Endothelial cell of umbilical vein (primary cell): ENCODE measurements at regions not wholly inside any gene's neighbourhood (a gene's known extent, or its start where the extent isn't known, plus 50 kb on each side); places are given as distances from the start of the nearest gene placed in this dataset.

Experiments used
- BruUV-seq: library from RNA; stranded (reverse); fragments of 400-500 nt; replicated peaks from 2 replicates; lab custom pipeline; 2021; lab: Mats Ljungman, UMichigan
- CTCF ChIA-PET: fragments of 300-600, 350-600 bp; sonication (Branson Sonifier 250); formaldehyde crosslinking; loops from one replicate; lab custom pipeline; 2021; ENCODE audit warnings: antibody characterized with exemption, inconsistent platforms; lab: Charles Lee
- POLR2A ChIA-PET: fragments of 300-600, 350-600 bp; sonication (Branson Sonifier 250); formaldehyde crosslinking; loops from one replicate; lab custom pipeline; 2021; ENCODE audit warnings: antibody characterized with exemption, inconsistent platforms; lab: Charles Lee
- DNase-seq: peaks from one replicate; pipeline ENCODE4 v3.0.0-alpha.2; 2011; ENCODE audit warnings: low read depth, low spot score
- FAIRE-seq: peaks from 2 replicates; lab custom pipeline; 2011; peaks lifted over from hg19 to GRCh38; lab: Jason Lieb, UNC
- H2AFZ ChIP-seq: 2 replicates; pipeline ENCODE4 v1.6.0; 2012; ENCODE audit warnings: low read depth, low read length, control low read depth, inconsistent platforms
- H3K27ac ChIP-seq: 2 replicates; pipeline ENCODE4 v1.5.1; 2011; ENCODE audit warnings: low read depth, mild to moderate bottlenecking, control low read depth, low read length, moderate library complexity; ENCODE audit not compliant: insufficient read depth
- H3K27me3 ChIP-seq, 2 experiments: 2 replicates each; pipeline versions ENCODE4 v1.6.0 to v1.6.1; 2011; ENCODE audit warnings: low read length in 2 of 2, mixed read lengths in 1 of 2; ENCODE audit not compliant: control insufficient read depth in 2 of 2, insufficient read depth in 2 of 2
- H3K36me3 ChIP-seq, 2 experiments: 2 replicates in 1 of 2; 3 replicates in 1 of 2; pipeline ENCODE4 v1.5.1; 2011; ENCODE audit warnings: low read length in 2 of 2, mild to moderate bottlenecking in 1 of 2, moderate library complexity in 1 of 2; ENCODE audit not compliant: control insufficient read depth in 2 of 2, insufficient read depth in 2 of 2; ENCODE audit errors: extremely low read depth in 1 of 2
- H3K4me1 ChIP-seq: 3 replicates; pipeline ENCODE4 v1.5.1; 2011; ENCODE audit warnings: mild to moderate bottlenecking, low read length; ENCODE audit not compliant: control insufficient read depth, insufficient read depth; ENCODE audit errors: extremely low read depth
- H3K4me2 ChIP-seq: 2 replicates; pipeline ENCODE4 v1.6.1; 2011; ENCODE audit warnings: low read length, control low read depth, mixed read lengths; ENCODE audit not compliant: insufficient read depth
- H3K4me3 ChIP-seq, 3 experiments: fragments of 200-600 bp in 1 of 3; sonication (generic), shearing (Covaris generic) in 1 of 3; replicated peaks in 1 of 3; 2 replicates each; pipeline ENCODE4 v1.5.1; 2011 to 2016; ENCODE audit warnings: control low read depth in 3 of 3, low read length in 3 of 3, mild to moderate bottlenecking in 2 of 3, inconsistent platforms in 1 of 3, low read depth in 1 of 3, moderate library complexity in 1 of 3; ENCODE audit not compliant: insufficient read depth in 1 of 3
- H3K79me2 ChIP-seq: 2 replicates; pipeline ENCODE4 v1.6.0; 2012; ENCODE audit warnings: low read length, inconsistent platforms; ENCODE audit not compliant: control insufficient read depth, insufficient read depth
- H3K9ac ChIP-seq: replicated peaks from 2 replicates; pipeline ENCODE3; 2011; ENCODE audit warnings: low read length, control low read depth; ENCODE audit not compliant: insufficient read depth; ENCODE audit errors: extremely low read depth
- H3K9me1 ChIP-seq: replicated peaks from 3 replicates; pipeline ENCODE4 v1.6.0; 2011; ENCODE audit warnings: mild to moderate bottlenecking, low read length; ENCODE audit not compliant: control insufficient read depth, insufficient read depth; ENCODE audit errors: extremely low read depth
- H3K9me3 ChIP-seq: replicated peaks from 2 replicates; pipeline ENCODE4 v1.5.1; 2012; ENCODE audit warnings: low read length, inconsistent platforms; ENCODE audit not compliant: control insufficient read depth, insufficient read depth
- H4K20me1 ChIP-seq: replicated peaks from 2 replicates; pipeline ENCODE3; 2011; ENCODE audit warnings: mild to moderate bottlenecking, low read length; ENCODE audit not compliant: control insufficient read depth, insufficient read depth; ENCODE audit errors: extremely low read depth
- EZH2 ChIP-seq: IDR thresholded peaks from 2 replicates; pipeline ENCODE4 v1.6.1; 2012; ENCODE audit warnings: borderline replicate concordance, low read depth, mild to moderate bottlenecking, moderate library complexity, low read length, inconsistent platforms; ENCODE audit not compliant: severe bottlenecking
- FOS ChIP-seq: IDR thresholded peaks from 2 replicates; pipeline ENCODE4 v1.6.1; 2011; ENCODE audit warnings: mild to moderate bottlenecking, low read length, moderate library complexity, borderline replicate concordance; ENCODE audit not compliant: insufficient read depth
- GATA2 ChIP-seq: IDR thresholded peaks from 2 replicates; pipeline ENCODE4 v1.7.0; 2011; ENCODE audit warnings: low read depth, mild to moderate bottlenecking, moderate library complexity, mixed read lengths, low read length; ENCODE audit not compliant: insufficient read length, insufficient read depth
- JUN ChIP-seq: IDR thresholded peaks from 2 replicates; pipeline ENCODE4 v1.6.1; 2011; ENCODE audit warnings: borderline replicate concordance, low read depth; ENCODE audit not compliant: insufficient read length, insufficient read depth
- MYC ChIP-seq: IDR thresholded peaks from one replicate; pipeline ENCODE4 v1.6.1; 2011; ENCODE audit warnings: mild to moderate bottlenecking, low read depth, low read length
- POLR2A ChIP-seq: IDR thresholded peaks from 2 replicates; pipeline ENCODE4 v1.6.1; 2012; ENCODE audit warnings: low read depth, mild to moderate bottlenecking, control low read depth, low read length
- POLR2AphosphoS5 ChIP-seq: IDR thresholded peaks from 2 replicates; pipeline ENCODE4 v1.6.1; 2012; ENCODE audit warnings: low read depth, mild to moderate bottlenecking, control low read depth, low read length, moderate library complexity; ENCODE audit not compliant: insufficient read depth
- dilution Hi-C: fragments of 300-500 bp; cut with MboI; formaldehyde crosslinking; loops from one replicate; pipeline ENCODE4 v1.15.0; 2019; ENCODE audit warnings: low sequenced_read_pairs; ENCODE audit not compliant: extremely low pct_ligation_motif_present
- intact Hi-C: fragments of 100-400 bp; cut with micrococcal nuclease; formaldehyde crosslinking; loops from one replicate; pipeline ENCODE4 v1.10.0; 2022
- TF ChIP-seq, protein P1 (sequence below), 2 donors: IDR thresholded peaks; 1 replicate in 1 of 2; 2 replicates in 1 of 2; pipeline ENCODE4 v1.5.1; 2011; ENCODE audit warnings: low read length in 2 of 2, mild to moderate bottlenecking in 2 of 2, moderate library complexity in 2 of 2, control low read depth in 1 of 2, inconsistent platforms in 1 of 2, low read depth in 1 of 2; ENCODE audit not compliant: insufficient read depth in 1 of 2; ENCODE audit errors: extremely low read depth in 1 of 2
- TF ChIP-seq, protein P2 (sequence below): IDR thresholded peaks from 2 replicates; pipeline ENCODE4 v1.6.1; 2011; ENCODE audit not compliant: insufficient read depth, insufficient read length

DNA sequence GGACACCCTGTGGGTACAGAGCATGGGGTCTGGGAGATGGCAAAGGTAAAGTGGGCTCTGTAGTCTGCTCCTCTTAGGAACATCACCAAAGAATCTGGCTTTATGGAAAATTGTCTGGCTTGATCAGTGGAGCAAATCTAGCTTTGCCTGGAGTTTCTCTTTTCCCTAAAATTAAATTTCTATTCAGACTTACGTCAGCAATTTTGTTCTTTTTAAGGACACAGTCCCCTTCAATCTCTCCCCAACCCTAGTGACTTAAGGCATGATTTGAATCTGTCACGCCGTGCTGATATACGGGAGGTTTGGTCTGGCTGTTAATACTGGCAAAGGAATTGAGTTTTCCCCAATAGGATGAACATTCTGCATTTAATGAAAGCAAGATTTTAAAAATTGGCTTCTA, 72.3 kb upstream of the ERCC6L2 start:
- Histone ChIP-seq H3K4me3 (no peak overlapping the region), H3K27ac (no peak overlapping the region), H3K4me2 (no peak overlapping the region), H3K36me3 (no peaks in the 10 kb centered on the region), H3K9me1 (no peaks in the 10 kb centered on the region), H3K79me2 (no peaks in the 10 kb centered on the region), H4K20me1 (no peaks in the 10 kb centered on the region), H3K4me1 (peaks cover 30% of the 10 kb centered on the region), H3K9ac (no peak overlapping the region), H3K27me3 (no peaks in the 10 kb centered on the region), H2AFZ (no peak overlapping the region), H3K9me3 (no peaks in the 10 kb centered on the region)
- DNase-seq (no peak), FAIRE-seq (no peak)
- CTCF ChIA-PET, result no interaction called here
- POLR2A ChIA-PET, result no interaction called here
- TF ChIP-seq, protein P1, sequence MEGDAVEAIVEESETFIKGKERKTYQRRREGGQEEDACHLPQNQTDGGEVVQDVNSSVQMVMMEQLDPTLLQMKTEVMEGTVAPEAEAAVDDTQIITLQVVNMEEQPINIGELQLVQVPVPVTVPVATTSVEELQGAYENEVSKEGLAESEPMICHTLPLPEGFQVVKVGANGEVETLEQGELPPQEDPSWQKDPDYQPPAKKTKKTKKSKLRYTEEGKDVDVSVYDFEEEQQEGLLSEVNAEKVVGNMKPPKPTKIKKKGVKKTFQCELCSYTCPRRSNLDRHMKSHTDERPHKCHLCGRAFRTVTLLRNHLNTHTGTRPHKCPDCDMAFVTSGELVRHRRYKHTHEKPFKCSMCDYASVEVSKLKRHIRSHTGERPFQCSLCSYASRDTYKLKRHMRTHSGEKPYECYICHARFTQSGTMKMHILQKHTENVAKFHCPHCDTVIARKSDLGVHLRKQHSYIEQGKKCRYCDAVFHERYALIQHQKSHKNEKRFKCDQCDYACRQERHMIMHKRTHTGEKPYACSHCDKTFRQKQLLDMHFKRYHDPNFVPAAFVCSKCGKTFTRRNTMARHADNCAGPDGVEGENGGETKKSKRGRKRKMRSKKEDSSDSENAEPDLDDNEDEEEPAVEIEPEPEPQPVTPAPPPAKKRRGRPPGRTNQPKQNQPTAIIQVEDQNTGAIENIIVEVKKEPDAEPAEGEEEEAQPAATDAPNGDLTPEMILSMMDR (IDR thresholded peaks at IDR 0.05; ENCODE audit: extremely low read depth in 1 of 2, insufficient read depth in 1 of 2, low read depth in 1 of 2, low read length in 2 of 2), result no peak
- no peak for TF ChIP-seq FOS
- no peak for TF ChIP-seq POLR2A
- TF ChIP-seq JUN, result no peak
- no peak for TF ChIP-seq GATA2
- no peak for TF ChIP-seq POLR2AphosphoS5
- TF ChIP-seq, protein P2, sequence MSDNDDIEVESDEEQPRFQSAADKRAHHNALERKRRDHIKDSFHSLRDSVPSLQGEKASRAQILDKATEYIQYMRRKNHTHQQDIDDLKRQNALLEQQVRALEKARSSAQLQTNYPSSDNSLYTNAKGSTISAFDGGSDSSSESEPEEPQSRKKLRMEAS, result no peak
- no peak for TF ChIP-seq EZH2
- no peak for TF ChIP-seq MYC
- dilution Hi-C loops (no loop called here), intact Hi-C loops (loop anchor here (5.0 kb wide), 1 partner anchor 176 kb away; no protein-coding TSS in a partner anchor)
- no TSS peak for BruUV-seq
